ENCODE measurements at regions not wholly inside any gene's neighbourhood (a gene's known extent, or its start where the extent isn't known, plus 50 kb on each side); places are given as distances from the start of the nearest gene placed in this dataset.

GRCh38 chr22:49476800-49477400, 350.8 kb downstream of the BRD1 start:
- TF ChIP-seq CTCF (IDR thresholded peaks at IDR 0.05) (no peak), POLR2A (IDR thresholded peaks at IDR 0.05) (no peak)

All from adrenal gland (tissue), 5 donors.